ENCODE measurements at regions not wholly inside any gene's neighbourhood (a gene's known extent, or its start where the extent isn't known, plus 50 kb on each side); places are given as distances from the start of the nearest gene placed in this dataset.
"Not testable (repeated sequence)": the region's sequence is repeated elsewhere in the genome, so short reads cannot be mapped to it uniquely, and the experiment has no call there.

DNA sequence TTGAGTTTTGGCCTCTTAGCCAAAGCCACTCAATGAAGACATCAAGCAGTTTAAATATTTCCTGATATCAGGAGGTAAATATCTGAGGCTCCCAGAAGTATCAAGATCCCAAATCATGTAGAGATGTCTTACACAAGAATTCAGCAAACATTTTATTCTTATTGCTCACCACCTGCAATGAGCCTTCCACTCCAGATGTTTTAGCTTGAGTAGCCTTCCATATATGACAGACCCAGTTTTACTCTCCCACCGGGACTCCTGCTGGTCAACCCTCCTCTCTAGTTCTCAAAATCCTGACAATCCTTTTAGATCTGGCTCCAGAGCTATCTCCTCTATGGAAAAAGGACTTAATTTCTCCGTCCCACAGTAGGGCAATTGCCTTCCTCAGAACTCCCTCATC, 404.4 kb downstream of the KCNA4 start:
- no peak for DNase-seq

GRCh38 chr11:29606330-29607031, 410.3 kb downstream of the KCNA4 start:
- no peak for DNase-seq

DNA sequence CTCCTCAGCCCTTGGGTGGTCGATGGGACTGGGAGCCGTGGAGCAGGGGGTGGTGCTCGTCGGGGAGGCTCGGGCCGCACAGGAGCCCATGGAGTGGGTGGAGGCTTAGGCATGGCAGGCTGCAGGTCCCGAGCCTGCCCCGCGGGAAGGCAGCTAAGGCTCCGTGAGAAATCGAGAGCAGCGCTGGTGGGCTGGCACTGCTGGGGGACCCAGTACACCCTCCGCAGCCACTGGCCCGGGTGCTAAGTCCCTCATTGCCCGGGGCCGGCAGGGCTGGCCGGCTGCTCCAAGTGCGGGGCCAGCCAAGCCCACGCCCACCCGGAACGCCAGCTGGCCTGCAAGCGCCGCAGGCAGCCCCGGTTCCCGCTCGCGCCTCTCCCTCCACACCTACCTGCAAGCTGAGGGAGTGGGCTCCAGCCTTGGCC, 416.7 kb downstream of the KCNA4 start:
- not testable (repeated sequence) for DNase-seq

- no peak for DNase-seq
Measured at GRCh38 chr11:29584342-29584741, 432.5 kb downstream of the KCNA4 start.

DNA sequence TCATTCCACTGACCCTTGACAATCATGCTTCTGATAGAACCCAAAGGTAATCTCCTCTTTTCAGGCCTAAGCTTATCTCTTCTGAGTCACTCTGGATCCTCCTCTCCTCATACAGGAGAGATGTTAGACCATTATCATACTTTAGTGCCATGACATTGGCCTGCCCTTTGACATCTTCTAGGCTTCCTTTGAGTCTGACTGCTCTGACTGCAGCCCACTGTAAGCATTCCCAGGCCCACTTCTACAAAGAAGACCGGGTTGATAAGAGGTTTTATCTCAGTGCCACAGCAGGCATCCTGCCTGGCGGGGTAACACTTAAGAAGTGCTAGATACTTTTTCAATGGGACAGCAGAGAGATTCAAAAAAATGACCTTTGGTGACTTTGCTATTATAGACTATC, 438.0 kb downstream of the KCNA4 start:
- no peak for DNase-seq

DNA sequence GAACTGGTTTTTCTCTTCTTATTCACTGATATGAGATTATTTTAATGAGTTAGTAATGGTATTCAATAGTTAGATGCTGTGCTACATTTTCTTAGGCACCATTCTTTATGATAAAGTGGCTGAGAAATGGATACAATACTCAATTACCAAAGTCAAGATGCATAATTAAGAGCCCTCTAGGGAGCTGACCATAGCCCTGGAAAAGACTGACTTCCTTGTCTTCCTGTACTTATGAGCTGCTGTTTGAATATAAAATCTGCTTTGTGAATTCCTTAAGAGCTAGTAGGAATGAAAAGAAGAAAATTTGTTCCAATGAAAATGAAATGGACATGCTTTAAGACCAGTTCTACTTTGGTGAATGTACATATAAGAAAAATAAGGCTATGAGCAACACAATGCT, 452.3 kb downstream of the KCNA4 start:
- no peak for DNase-seq

DNA sequence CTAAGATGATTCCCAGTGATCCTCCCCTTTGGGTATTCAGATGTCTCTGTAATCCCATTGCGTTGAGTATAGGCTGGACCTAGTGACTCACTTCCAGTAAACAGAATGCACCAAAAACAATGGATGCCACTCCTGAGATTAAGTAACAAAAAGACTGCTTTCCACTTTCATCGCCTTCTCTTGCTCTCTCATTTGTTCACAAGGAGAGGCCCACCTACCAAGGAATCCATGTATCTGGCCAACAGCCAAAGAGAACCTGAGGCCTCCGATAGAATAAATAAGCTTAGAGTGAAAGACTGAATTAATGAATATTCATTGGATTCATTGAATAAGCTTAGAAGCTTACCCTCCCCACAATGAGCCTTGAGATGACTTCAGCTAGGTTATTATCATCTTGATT, 454.6 kb downstream of the KCNA4 start:
- no peak for DNase-seq

- no peak for DNase-seq
Measured at GRCh38 chr11:29553990-29554389, 462.8 kb downstream of the KCNA4 start.

- no peak for DNase-seq
Measured at GRCh38 chr11:29538339-29539036, 478.3 kb downstream of the KCNA4 start.

DNA sequence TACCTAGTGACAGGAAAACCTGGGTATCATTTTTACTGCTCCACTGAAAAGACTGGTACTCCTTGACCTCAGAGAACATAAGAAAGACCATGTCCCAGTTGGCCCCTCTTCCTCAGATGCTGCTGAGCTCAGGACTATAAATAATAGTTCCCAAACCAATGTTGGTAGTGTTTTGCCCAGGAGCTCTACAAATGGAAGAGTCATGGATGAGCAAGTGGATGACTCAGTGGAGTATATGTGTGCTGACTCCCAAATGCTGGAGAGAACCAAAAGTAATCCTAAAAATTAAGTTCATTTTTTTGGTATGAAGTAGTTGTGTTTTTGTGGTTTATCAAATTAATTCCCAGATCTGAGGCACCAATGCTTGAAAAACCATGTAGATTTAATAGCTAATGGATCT, 482.0 kb downstream of the KCNA4 start:
- DNase-seq: no peak

GRCh38 chr11:29530961-29531360, 485.9 kb downstream of the KCNA4 start:
- no peak for DNase-seq

DNA sequence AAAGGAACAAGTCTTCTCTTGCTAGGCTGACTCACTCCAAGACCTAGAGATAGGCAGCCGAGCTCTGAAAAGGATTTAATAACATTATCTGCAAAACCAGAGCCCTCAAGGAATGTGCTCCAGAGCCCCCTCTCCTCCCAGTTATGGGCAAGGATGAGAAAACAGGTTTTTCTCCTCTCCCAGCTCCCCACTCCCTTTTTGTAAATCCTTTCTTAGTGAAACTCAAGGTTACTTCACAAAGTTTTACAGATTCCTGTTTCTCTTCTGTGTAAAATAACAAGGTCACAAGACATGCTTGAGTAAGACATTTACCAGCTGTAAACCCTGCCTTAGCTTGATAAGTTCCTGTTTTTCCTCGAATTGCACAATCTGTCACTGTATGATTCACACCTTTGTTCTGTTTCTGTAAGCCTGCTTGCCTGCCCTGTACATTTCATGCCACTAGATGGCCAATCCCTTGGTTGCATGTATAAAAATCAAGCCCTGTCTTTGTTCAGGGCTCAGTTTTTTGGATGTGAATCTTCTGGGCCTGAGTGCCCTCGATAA, 489.4 kb downstream of the KCNA4 start:
- DNase-seq: no peak

- no peak for DNase-seq
Measured at GRCh38 chr11:29518389-29519174, 498.2 kb downstream of the KCNA4 start.

- no peak for DNase-seq
Measured at GRCh38 chr11:29511394-29511793, 505.4 kb downstream of the KCNA4 start.

DNA sequence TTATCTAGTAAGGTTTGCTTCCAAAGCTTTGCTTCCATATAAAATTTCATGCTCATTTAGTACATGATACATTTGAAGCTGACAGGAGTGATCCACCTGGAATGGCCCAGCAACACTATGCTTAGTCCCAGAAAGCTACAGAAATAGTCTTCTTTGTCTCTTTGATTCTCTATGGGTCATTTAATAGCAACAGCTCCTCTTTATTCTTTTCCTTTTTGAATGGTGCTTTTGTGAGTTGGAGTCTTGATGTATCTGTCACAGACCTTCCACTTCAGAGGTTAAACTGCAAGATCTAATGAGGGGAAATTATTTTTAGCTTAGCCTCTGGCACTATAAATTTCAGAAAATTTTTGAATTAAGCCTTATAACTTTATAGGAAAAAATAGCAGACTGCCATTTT, 509.5 kb downstream of the KCNA4 start:
- no peak for DNase-seq

- DNase-seq: no peak
Measured at GRCh38 chr11:29495676-29496075, 521.2 kb downstream of the KCNA4 start.

DNA sequence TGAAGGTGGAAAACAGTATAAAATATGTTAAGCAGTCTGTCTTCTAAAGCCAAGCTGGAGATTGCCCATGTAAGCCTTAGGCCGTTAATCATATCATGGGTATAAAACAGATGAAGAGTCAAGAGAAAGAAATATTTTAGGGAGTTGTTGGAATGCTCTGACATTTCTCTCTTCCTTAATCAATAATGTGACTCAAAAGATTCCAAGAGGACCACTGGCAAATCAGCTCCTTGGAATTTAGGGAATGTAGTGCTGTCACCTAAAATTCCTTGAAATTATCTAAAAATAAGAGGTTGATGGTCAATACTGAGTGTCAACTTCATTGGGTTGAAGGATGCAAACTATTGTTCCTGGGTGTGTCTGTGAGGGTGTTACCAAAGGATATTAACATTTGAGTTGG, 525.9 kb downstream of the KCNA4 start:
- no peak for DNase-seq

DNA sequence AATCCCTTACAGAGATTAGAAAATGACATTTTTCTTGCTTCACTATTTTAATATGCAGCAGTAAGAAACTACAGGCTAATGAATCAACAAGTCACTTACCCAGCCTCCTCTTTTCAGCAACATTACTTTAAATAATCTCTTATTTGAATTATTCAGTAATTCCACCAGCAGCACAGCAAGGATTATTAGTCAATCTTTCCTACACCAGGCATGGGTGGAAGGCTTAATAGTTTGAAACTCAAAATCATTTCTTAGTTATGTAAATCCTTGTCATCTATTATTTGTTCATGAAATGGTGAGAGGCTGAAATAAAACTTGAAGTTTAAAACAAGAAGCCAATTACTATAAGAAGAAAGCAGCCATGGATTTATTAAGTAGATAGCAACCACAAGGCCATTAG, 530.5 kb downstream of the KCNA4 start:
- no peak for DNase-seq

DNA sequence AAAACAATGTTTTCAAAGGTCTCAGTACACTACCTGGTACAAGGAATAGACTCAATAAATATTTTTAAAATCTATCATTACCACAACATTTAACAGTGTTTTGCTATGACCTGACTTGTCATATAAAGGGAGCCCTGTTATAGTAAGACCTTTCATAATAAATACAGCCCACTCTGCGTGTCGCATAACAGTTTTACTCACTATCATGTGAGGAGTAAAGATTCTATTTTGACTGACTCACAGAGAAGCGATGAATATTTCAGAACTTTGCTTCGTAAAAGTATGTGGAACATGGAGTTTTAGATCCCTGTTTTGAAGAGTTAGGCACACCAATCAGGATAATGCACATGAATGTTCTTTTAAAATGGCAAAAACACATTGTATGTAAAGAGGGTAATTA, 531.2 kb downstream of the KCNA4 start:
- DNase-seq: no peak

DNA sequence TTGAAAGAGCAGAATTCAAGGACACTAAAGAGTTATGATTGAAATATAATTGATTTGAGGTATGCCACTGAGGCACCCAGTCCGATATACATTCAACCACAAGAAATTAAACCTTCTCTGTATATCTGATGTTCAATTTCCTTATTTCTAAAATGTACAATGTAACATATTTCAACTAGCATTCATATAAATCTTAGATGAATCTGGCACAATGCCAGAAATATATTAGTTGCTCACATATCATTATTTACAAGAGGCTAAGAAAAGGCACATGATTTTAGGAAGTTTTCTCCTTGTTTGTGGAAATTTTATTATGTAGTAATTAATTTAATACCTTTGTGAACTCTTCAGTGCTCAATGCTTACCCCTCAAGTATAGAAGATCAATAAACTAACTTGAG, 532.3 kb downstream of the KCNA4 start:
- no peak for DNase-seq

DNA sequence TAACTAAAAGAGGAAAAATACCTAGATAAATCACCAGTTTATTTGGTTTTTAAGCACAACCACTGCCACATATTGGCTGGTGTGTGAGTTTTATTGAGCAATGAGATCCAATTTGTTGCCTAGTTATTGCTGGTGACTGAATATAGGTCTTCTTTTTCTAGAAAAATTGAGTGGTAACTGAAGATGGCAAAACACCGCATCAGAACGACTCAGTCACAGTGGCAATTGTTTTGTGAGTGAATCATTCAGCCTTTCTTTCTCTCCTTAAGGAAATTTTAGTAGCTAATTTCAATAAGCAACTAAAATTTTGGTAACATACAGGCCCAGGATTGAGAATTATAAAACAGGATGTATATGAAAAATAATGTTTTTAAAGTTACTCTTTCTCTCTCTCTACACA, 533.0 kb downstream of the KCNA4 start:
- no peak for DNase-seq

DNA sequence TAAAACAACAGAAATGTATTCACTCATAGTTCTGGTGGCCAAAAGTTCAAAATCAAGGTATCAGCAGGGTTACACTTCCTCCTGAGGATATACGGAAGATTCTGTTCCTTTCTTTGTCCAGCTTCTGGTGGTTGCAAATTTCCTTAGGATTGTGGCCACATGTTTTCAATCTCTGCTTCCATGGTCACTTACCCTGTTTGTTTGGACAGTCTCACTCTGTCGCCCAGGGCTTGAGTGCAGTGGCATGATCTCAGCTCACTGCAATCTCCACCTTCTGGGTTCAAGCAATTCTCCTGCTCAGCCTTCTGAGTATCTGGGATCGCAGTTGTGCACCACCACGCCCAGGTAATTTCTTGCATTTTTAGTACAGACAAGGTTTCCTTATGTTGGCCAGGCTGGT, 534.3 kb downstream of the KCNA4 start:
- DNase-seq: no peak

GRCh38 chr11:29481738-29482137, 535.1 kb downstream of the KCNA4 start:
- no peak for DNase-seq

- no peak for DNase-seq
Measured at GRCh38 chr11:29480981-29481380, 535.8 kb downstream of the KCNA4 start.
